GM18868 (cell line): ENCODE measurements at regions not wholly inside any gene's neighbourhood (a gene's known extent, or its start where the extent isn't known, plus 50 kb on each side); places are given as distances from the start of the nearest gene placed in this dataset.

Source experiments
- ATAC-seq: cut with Tn5 transposase; IDR thresholded peaks from one replicate; pipeline ENCODE4 v1.9.1; 2021; ENCODE audit warnings: mild to moderate bottlenecking, moderate library complexity; ENCODE audit not compliant: unreplicated experiment

DNA sequence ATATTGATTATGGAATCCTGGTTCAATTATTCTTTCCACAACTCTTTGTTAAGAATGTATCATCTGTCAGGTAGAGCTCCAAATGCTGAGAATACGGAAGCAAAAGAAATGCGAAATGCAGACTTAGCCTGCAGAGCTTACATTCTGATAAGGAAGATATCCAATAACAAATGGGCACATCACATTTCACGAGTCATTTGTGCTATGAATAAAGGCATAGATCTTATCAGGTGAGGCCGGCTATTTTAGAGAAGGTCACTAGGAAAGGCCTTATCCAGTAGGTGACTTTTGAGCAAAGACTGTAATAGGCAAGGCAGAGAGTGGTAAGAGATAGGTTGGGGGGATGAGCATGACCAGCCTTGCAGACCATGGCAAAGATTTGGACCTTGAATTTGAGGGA, 174.3 kb upstream of the SERPINE2 start:
- no peak for ATAC-seq

- ATAC-seq, result no peak
These were observed 172.7 kb upstream of the SERPINE2 start for GRCh38 chr2:224211791-224212190.

DNA sequence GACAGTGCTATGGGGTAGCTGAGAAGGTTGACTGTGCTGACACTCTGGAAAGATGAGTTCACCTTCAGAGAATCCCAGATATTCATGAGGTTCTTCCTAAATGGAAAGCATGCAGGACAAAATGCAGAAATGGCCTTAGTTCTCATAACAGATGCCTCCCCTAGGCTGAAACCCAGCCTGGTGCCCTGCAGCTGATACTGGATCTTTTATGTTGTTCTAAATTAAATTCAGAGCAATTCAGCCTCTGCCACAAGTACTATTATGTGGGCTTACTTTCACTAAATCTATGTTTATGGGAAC, 172.0 kb upstream of the SERPINE2 start:
- ATAC-seq, result no peak

- ATAC-seq, result no peak
These were observed 171.4 kb upstream of the SERPINE2 start for GRCh38 chr2:224210286-224211180.

DNA sequence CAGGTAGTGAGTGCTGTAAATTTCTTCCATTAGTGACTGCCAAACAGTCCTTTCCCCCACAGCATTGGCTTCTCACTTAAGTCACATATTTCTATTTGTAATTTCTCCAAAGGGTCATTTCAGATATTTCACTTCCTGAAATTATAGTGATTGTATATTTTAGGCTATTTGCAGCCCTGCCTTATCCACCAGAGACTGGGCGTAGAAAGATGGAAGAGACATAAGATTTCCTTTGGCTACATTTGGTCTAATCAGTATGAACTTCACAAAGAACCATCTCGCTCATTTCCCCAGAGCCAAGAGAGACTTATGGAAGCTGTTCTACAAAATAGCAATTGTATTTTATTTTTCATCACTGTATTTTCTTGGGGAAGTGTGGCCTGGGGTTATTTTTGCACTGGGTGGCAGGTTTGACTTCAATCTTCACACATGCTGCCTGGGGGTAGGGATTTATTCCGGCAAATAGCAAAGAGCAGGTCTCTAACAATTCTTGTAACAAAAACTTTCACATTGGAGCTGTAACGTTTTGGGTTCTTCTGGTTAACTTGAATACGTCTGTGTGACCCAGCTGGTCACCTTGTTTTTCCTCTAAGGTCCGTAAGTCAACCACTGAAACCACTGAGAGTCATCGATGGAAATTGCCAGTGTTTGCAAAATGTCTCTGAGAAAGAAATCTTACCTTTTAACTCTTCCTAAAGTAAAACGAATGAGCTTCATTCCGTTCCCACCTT, 170.6 kb upstream of the SERPINE2 start:
- ATAC-seq, result no peak

- no peak for ATAC-seq
These were observed 169.4 kb upstream of the SERPINE2 start for GRCh38 chr2:224208443-224208842.

DNA sequence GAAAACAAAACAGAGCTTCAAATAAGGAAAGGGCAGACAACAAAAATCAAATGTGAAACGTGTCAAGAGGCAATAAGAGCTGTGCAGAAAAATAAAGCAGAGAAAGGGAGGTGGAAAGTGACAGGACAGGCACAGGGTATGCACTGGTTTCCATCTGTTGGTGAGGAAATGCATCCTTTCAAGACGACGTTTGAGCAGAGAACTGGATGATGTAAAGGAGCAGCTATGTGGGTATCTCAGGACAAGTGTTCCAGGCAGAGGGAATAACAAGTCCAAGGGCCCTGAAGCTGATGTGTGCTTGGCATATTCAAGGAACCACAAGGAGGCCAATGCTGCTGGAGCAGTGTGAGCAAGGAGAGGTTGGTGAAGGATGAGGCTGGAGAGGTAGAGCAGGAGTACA, 168.9 kb upstream of the SERPINE2 start:
- ATAC-seq, result no peak

DNA sequence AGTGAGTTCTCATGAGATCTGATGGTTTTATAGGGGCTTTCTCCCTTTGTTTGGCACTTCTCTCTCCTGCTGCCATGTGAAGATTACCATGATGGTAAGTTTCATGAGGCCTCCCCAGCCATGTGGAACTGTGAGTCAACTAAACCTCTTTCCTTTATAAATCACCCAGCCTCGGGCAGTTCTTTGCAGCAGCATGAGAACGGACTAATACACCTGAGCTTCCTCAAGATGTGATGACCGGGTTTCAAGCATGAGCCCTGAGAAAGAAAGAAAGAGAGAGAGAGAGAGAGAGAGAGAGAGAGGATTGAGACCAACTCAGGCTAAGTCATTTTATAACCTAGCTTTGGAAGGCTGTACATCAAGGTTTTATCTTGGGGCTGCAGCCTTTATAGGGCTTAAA, 167.7 kb upstream of the SERPINE2 start:
- no peak for ATAC-seq

DNA sequence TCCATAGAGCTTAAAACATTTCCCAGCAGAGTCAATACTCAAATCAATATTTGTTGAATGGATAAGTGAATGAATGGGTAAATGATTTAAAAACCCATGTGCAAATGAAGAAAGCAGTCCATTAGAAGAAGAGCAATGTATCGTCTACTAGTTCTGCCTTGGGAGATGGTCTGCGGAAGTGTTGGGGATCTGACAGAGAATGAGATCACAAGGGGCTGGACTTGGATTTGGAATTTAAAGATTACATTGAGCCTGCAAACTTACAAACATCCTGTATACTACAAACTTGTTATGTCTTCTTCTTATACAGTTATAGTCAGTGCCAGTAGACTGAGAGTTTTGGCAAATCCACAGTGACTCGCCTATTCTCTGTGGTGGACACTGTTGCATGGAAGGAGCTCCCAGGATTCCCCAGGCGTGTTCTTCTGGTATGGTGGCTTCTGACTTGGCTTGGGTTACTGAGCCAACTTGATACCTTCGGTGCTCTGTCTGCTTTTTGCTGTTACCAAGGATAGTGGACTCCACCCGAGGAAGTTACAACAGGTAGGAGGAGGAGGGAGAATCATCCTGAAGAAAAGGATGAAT, 163.3 kb upstream of the SERPINE2 start:
- no peak for ATAC-seq

DNA sequence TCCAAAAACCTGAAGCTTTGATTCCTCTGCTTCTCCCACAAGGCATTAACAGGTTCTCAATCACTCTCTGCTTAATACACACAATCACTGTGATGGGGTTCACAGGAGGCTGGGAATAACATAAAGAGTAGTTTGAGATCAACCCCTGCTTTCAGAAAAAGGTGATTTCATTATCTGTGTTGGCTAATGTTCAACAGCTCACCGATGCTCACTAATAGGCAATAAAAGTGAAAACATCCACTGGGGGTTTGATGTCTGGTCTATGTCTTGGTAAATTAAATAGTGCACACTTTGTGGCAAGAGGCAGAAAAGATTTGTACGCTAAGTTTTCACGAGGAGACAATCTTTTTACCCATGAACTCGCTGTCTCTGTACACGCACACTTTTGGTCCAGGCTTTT, 159.3 kb upstream of the SERPINE2 start:
- no peak for ATAC-seq

GRCh38 chr2:224196810-224197209, 157.7 kb upstream of the SERPINE2 start:
- no peak for ATAC-seq

DNA sequence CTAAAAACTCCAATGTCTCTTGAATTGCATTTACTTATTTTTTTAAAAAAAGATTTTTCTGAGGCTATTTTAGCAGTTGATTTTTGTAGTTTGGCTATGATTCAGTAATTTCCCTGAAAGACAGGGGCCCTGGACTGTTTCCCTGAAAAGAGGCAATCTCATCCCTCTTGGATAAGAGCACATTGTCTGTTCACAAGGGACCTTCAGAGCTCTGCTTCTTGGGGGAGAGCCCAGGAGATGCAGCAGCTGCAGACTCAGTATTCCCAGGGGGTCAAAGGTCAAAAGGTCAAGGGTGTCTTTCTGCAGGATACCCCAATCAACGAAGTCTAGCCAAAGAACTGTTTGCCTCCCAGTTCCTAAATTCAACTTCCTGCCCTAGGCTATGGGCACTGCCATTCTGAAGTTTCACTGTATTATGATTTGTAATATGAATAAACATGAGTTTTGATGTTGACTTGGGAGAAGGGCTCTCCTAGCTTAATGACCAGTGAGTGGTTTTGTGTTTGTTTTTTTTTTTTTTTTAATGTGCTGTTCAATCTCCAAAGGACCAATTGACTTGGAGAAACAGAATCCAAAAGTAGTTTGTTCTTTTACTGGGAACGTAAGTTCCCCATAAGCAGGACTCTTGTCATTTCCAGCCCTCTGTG, 157.0 kb upstream of the SERPINE2 start:
- ATAC-seq, result no peak

DNA sequence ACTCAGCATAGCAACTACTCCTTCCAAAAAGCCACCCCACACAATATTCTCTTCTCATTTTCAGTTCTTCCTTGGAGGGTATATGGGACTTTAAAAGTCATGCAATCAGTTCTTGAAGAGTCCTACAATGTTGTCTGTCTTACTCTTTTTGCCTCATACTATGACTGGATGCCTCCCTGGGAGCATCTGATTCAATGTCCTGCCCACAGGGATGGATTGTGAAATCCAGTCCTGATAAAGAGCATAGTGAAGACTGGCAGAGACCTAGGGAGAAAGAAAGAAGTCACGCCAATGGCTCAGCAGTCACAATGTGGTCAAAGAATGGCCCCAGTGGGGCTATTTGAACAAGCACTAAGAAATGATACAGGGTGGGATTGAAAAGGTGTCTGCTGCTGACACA, 155.1 kb upstream of the SERPINE2 start:
- ATAC-seq, result no peak

DNA sequence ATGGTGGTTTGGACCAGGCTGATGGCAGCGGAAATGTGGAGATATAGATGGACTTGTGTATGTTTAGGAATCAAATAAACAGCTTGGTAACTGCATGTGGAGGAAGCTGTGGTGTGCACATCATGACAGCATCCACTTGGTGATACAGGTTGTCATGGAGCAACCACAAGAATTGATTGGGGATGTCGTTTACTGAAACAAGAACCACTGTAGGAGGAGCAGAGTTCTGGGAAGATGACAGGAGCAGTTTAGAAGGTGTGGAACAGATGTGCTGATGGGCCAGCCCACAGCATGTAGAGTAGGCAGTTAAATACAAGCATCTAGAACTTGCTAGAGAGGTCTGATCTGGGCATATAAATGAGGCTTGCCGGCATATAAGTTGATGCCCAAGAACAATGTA, 152.4 kb upstream of the SERPINE2 start:
- no peak for ATAC-seq

- ATAC-seq, result no peak
These were observed 151.8 kb upstream of the SERPINE2 start for GRCh38 chr2:224190936-224191270.

DNA sequence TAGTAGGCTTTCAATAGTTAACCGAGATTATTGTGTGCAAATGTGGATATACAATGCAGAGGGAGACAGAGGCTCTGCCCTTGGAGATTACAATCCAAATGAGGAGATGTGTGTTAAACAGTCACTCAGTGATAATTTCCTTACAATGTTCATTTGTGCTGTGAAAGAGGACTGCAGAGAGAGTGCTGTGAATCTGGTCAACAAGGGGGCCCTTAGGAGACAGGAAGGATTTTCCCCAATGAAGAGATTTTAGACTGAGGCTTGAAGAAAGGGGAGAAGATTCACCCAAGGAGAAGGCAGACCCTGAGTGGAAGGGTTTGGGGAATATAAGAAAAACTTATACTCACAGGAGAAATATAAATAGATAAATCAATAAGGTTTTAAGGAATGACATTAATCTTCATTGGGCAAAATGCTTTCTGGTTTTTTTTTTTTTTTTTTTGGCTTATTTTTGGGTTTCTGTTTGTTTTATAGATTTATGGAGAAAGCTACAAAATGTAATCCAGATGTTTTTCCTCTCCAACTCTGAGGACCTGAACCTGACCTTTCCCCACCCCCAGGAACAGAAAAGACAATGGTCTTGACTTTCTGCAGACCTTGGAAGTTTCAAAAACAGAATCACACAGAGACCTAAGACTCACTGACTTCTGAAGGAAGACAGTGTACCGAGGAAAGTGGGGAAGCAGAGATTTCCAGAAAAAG, 151.3 kb upstream of the SERPINE2 start:
- no peak for ATAC-seq

- ATAC-seq, result no peak
These were observed 148.1 kb upstream of the SERPINE2 start for GRCh38 chr2:224187220-224187619.

DNA sequence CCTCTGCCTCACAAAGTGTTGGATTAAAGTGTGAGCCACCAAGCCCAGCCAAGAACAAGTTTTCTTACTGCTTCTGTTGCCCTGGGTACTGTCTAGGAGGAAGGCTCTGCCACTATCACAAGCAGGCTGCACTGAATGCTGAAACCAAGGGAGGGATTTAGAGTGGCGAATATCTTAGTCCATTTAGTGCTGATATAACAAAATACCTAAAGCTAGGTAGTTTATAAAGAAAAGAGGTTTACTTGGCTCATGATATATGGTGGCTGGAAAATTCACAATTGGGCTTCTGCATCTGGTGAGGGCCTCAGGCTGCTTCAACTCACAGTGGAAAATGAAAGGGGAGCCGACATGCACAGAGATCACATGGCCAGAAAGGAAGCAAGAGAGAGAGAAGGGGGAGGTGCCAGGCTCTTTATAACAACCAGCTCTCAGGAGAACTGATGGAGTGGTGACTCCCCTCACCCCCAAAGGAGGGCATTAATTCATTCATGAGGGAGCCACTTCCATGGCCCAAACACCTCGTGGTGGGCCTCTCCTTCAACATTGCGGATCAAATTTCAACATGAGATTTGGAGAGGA, 146.0 kb upstream of the SERPINE2 start:
- ATAC-seq, result no peak

DNA sequence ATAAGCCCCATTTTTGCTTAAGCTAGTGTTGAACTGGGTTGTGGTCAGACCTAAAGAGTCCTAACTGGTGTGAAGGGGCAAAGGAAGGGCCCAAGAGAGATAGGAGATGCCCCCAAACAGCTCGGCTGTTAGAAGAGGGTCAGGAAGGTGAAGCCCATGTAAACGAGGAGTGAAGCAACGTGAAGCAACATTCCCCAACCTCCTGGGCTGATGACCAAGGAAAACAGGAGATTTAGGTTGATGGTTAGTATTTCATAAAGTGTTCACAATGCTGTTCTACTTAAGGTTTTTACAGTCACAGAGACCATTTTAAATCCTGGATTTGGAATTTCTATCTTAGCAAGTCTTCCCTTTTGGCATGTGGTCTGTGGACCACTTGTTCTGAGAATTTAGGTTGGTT, 144.0 kb upstream of the SERPINE2 start:
- no peak for ATAC-seq

DNA sequence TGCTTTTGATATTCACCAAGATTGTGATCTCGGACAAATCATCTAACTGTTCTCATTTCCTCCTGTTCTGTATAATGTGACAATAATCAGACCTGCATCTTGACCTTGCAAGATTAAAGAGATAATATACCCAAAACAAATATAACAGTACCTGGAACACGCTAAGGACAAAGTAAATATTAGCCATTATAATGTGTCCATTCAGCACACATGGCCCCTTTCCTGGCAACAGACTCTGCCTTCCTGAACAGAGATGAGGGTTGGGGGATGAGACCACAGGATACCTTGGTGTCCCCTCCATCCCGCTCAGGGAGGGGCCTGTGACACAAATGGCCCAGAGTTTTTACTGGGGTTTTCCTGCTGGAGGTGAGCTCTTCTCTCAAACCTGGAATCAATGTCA, 143.4 kb upstream of the SERPINE2 start:
- ATAC-seq, result no peak
